ENCODE measurements at regions not wholly inside any gene's neighbourhood (a gene's known extent, or its start where the extent isn't known, plus 50 kb on each side); places are given as distances from the start of the nearest gene placed in this dataset.

- no peak for DNase-seq
Observed at GRCh38 chr13:73366241-73366640, 307.4 kb downstream of the KLF5 start.

- no peak for DNase-seq
Observed at GRCh38 chr13:73365681-73366080, 306.9 kb downstream of the KLF5 start.

GRCh38 chr13:73365252-73365651, 306.4 kb downstream of the KLF5 start:
- peak; percentile 29 for DNase-seq

- no peak for DNase-seq
Observed at GRCh38 chr13:73364736-73365135, 305.9 kb downstream of the KLF5 start.

GRCh38 chr13:73358606-73359095, 299.8 kb downstream of the KLF5 start:
- no peak for DNase-seq

GRCh38 chr13:73355134-73355533, 296.3 kb downstream of the KLF5 start:
- no peak for DNase-seq

- DNase-seq, result no peak
Observed at GRCh38 chr13:73351730-73352129, 292.9 kb downstream of the KLF5 start.

GRCh38 chr13:73341748-73342147, 282.9 kb downstream of the KLF5 start:
- no peak for DNase-seq

- no peak for DNase-seq
Observed at GRCh38 chr13:73340069-73340468, 281.3 kb downstream of the KLF5 start.

- DNase-seq, result no peak
Observed at GRCh38 chr13:73339086-73339485, 280.3 kb downstream of the KLF5 start.

- no peak for DNase-seq
Observed at GRCh38 chr13:73338389-73338788, 279.6 kb downstream of the KLF5 start.

- no peak for DNase-seq
Observed at GRCh38 chr13:73337532-73337931, 278.7 kb downstream of the KLF5 start.

- DNase-seq, result no peak
Observed at GRCh38 chr13:73336773-73337172, 278.0 kb downstream of the KLF5 start.

GRCh38 chr13:73335944-73336343, 277.1 kb downstream of the KLF5 start:
- no peak for DNase-seq

GRCh38 chr13:73335210-73335609, 276.4 kb downstream of the KLF5 start:
- DNase-seq, result no peak

- DNase-seq, result no peak
Observed at GRCh38 chr13:73334445-73334844, 275.6 kb downstream of the KLF5 start.

- no peak for DNase-seq
Observed at GRCh38 chr13:73331556-73331955, 272.8 kb downstream of the KLF5 start.

GRCh38 chr13:73329355-73329754, 270.6 kb downstream of the KLF5 start:
- no peak for DNase-seq

- DNase-seq, result no peak
Observed at GRCh38 chr13:73327579-73327978, 268.8 kb downstream of the KLF5 start.

- no peak for DNase-seq
Observed at GRCh38 chr13:73325723-73326558, 267.1 kb downstream of the KLF5 start.

- no peak for DNase-seq
Observed at GRCh38 chr13:73324842-73325722, 266.3 kb downstream of the KLF5 start.

- DNase-seq, result no peak
Observed at GRCh38 chr13:73323615-73324014, 264.8 kb downstream of the KLF5 start.

GRCh38 chr13:73321043-73321442, 262.2 kb downstream of the KLF5 start:
- DNase-seq, result no peak

- DNase-seq, result no peak
Observed at GRCh38 chr13:73317140-73317539, 258.3 kb downstream of the KLF5 start.

Measured in NCI-H1105 treated with DMSO at 0.1 percent for 48 hours (cell line).